Endothelial cell of umbilical vein (primary cell): ENCODE measurements at regions not wholly inside any gene's neighbourhood (a gene's known extent, or its start where the extent isn't known, plus 50 kb on each side); places are given as distances from the start of the nearest gene placed in this dataset.

ENCODE experiments used
- EZH2 ChIP-seq: IDR thresholded peaks from 2 replicates; pipeline ENCODE4 v1.6.1; 2012; ENCODE audit warnings: borderline replicate concordance, low read depth, mild to moderate bottlenecking, moderate library complexity, low read length, inconsistent platforms; ENCODE audit not compliant: severe bottlenecking
- FOS ChIP-seq: IDR thresholded peaks from 2 replicates; pipeline ENCODE4 v1.6.1; 2011; ENCODE audit warnings: mild to moderate bottlenecking, low read length, moderate library complexity, borderline replicate concordance; ENCODE audit not compliant: insufficient read depth
- POLR2A ChIP-seq: IDR thresholded peaks from 2 replicates; pipeline ENCODE4 v1.6.1; 2012; ENCODE audit warnings: low read depth, mild to moderate bottlenecking, control low read depth, low read length
- TF ChIP-seq, protein P1 (sequence below), 2 donors: IDR thresholded peaks; 1 replicate in 1 of 2; 2 replicates in 1 of 2; pipeline ENCODE4 v1.5.1; 2011; ENCODE audit warnings: low read length in 2 of 2, mild to moderate bottlenecking in 2 of 2, moderate library complexity in 2 of 2, control low read depth in 1 of 2, inconsistent platforms in 1 of 2, low read depth in 1 of 2; ENCODE audit not compliant: insufficient read depth in 1 of 2; ENCODE audit errors: extremely low read depth in 1 of 2

DNA sequence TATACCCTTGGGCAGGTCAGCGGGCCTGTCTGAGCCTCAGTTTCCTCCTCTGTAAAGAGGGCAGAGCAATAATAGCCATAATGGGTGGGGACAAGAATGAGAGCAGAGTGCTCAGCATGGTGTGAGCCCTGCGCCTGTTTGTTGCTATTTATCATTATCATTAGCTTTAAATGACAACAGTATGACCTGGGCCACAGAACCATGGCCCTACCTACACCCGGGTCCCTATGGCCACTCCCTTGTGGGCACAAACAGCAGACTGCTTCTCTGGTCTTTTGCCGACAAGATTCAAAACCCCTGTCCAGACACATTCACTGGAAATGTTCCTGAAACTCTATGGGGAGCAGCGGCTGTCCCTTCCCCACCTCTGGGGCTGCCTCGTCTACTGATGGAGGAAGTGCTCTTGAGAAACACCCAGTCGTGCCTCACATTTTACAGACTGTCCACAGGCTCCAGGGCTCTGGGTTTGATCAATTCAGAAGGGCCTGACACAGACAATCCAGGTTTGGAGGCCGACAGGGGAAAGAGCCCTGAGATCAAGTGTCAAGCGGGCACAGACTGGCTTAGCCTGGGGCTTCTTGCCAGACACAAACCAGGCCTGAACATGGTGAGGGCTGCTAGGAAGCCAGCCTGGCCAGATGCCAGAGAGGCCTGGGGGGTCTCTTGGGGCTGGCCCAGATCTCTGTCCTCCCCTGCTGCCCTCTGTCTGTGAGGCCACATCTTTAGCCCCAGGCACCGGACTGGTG lies 112.5 kb upstream of the CD82 start:
- TF ChIP-seq, protein P1, sequence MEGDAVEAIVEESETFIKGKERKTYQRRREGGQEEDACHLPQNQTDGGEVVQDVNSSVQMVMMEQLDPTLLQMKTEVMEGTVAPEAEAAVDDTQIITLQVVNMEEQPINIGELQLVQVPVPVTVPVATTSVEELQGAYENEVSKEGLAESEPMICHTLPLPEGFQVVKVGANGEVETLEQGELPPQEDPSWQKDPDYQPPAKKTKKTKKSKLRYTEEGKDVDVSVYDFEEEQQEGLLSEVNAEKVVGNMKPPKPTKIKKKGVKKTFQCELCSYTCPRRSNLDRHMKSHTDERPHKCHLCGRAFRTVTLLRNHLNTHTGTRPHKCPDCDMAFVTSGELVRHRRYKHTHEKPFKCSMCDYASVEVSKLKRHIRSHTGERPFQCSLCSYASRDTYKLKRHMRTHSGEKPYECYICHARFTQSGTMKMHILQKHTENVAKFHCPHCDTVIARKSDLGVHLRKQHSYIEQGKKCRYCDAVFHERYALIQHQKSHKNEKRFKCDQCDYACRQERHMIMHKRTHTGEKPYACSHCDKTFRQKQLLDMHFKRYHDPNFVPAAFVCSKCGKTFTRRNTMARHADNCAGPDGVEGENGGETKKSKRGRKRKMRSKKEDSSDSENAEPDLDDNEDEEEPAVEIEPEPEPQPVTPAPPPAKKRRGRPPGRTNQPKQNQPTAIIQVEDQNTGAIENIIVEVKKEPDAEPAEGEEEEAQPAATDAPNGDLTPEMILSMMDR (IDR thresholded peaks at IDR 0.05; ENCODE audit: extremely low read depth in 1 of 2, insufficient read depth in 1 of 2, low read depth in 1 of 2, low read length in 2 of 2), result no peak
- no peak for TF ChIP-seq POLR2A
- no peak for TF ChIP-seq FOS
- TF ChIP-seq EZH2, result no peak
